Lower leg skin (tissue), 3 donors: ENCODE measurements at regions not wholly inside any gene's neighbourhood (a gene's known extent, or its start where the extent isn't known, plus 50 kb on each side); places are given as distances from the start of the nearest gene placed in this dataset.

ENCODE experiments used
- POLR2A ChIP-seq, 2 donors: fragments of 450-650 bp; IDR thresholded peaks; one replicate each; pipeline ENCODE4 v1.6.1; 2016 to 2017; ENCODE audit warnings: antibody characterized with exemption in 2 of 2, mild to moderate bottlenecking in 1 of 2, moderate library complexity in 1 of 2
- TF ChIP-seq, protein P1 (sequence below), 3 donors: fragments of 450-650 bp; IDR thresholded peaks; one replicate each; pipeline ENCODE4 v1.5.1; 2016; ENCODE audit warnings: antibody characterized with exemption in 3 of 3, mild to moderate bottlenecking in 3 of 3, moderate library complexity in 2 of 3

DNA sequence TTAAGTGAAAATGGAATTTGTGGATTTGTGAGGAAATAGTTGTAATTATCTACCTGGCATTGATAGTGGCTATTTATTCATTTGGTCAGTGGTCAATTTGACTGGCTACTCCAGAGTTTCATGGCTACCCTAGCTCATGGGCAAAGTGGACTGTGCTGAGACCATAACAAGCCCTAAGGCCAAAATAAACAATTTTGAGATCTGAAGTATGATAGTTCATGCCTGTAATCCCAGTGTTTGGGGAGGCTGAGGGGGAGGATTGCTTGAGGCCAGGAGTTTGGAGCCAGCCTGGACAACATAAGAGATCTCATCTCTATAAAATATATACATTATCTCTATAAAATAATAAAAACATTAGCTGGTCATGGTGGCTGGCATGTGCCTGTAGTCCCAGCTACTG, 311.7 kb downstream of the HIVEP2 start:
- TF ChIP-seq, protein P1, sequence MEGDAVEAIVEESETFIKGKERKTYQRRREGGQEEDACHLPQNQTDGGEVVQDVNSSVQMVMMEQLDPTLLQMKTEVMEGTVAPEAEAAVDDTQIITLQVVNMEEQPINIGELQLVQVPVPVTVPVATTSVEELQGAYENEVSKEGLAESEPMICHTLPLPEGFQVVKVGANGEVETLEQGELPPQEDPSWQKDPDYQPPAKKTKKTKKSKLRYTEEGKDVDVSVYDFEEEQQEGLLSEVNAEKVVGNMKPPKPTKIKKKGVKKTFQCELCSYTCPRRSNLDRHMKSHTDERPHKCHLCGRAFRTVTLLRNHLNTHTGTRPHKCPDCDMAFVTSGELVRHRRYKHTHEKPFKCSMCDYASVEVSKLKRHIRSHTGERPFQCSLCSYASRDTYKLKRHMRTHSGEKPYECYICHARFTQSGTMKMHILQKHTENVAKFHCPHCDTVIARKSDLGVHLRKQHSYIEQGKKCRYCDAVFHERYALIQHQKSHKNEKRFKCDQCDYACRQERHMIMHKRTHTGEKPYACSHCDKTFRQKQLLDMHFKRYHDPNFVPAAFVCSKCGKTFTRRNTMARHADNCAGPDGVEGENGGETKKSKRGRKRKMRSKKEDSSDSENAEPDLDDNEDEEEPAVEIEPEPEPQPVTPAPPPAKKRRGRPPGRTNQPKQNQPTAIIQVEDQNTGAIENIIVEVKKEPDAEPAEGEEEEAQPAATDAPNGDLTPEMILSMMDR (IDR thresholded peaks at IDR 0.05) = no peak
- no peak for TF ChIP-seq POLR2A (IDR thresholded peaks at IDR 0.05)
